WTC11 (cell line): ENCODE measurements at regions not wholly inside any gene's neighbourhood (a gene's known extent, or its start where the extent isn't known, plus 50 kb on each side); places are given as distances from the start of the nearest gene placed in this dataset.

Source experiments
- ATAC-seq: fragments of 200-7000 bp; cut with Tn5 transposase; 2 replicates; pipeline ENCODE4 v1.10.0; 2021; ENCODE audit warnings: mild to moderate bottlenecking, moderate library complexity
- CTCF ChIA-PET: fragments of 300-600 bp; sonication (Branson Sonifier 250); formaldehyde crosslinking; loops from one replicate; lab custom pipeline; 2021; ENCODE audit warnings: antibody characterized with exemption; lab: Charles Lee
- POLR2A ChIA-PET: fragments of 350-600 bp; sonication (Branson Sonifier 250); formaldehyde crosslinking; loops from one replicate; lab custom pipeline; 2021; ENCODE audit warnings: antibody characterized with exemption; lab: Charles Lee
- DNase-seq: peaks from one replicate; pipeline ENCODE4 v3.0.0; 2021; ENCODE audit warnings: low spot score
- H3K27ac Mint-ChIP-seq: 2 replicates; pipeline ENCODE4 v1.8.0; 2021; ENCODE audit warnings: mixed read lengths
- H3K27me3 Mint-ChIP-seq: 2 replicates; pipeline ENCODE4 v1.8.0; 2021; ENCODE audit warnings: low read depth, mild to moderate bottlenecking, moderate library complexity, mixed read lengths
- H3K36me3 Mint-ChIP-seq: 2 replicates; pipeline ENCODE4 v1.8.0; 2021; ENCODE audit warnings: mixed read lengths
- H3K4me1 Mint-ChIP-seq: 2 replicates; pipeline ENCODE4 v1.8.0; 2022; ENCODE audit warnings: mixed read lengths
- H3K4me3 Mint-ChIP-seq: 2 replicates; pipeline ENCODE4 v1.8.0; 2021; ENCODE audit warnings: mild to moderate bottlenecking, moderate library complexity, mixed read lengths
- H3K9me3 Mint-ChIP-seq: 2 replicates; pipeline ENCODE4 v1.8.0; 2021; ENCODE audit warnings: mixed read lengths
- AR ChIP-seq: fragments of 250-450 bp; sonication (Bioruptor Pico); IDR thresholded peaks from 2 replicates; pipeline ENCODE4 v1.9.0; 2021; ENCODE audit warnings: mild to moderate bottlenecking
- E2F4 ChIP-seq: sonication (generic); formaldehyde crosslinking; IDR thresholded peaks from 2 replicates; pipeline ENCODE4 v1.8.1; 2022; ENCODE audit warnings: low read depth, mild to moderate bottlenecking, moderate library complexity, missing genetic modification reagents, borderline replicate concordance
- ETV6 ChIP-seq: sonication (generic); formaldehyde crosslinking; IDR thresholded peaks from 2 replicates; pipeline ENCODE4 v1.8.1; 2022; ENCODE audit warnings: mild to moderate bottlenecking, missing genetic modification reagents
- FOXK1 ChIP-seq: sonication (generic); formaldehyde crosslinking; IDR thresholded peaks from 2 replicates; pipeline ENCODE4 v1.8.0; 2022; ENCODE audit warnings: mild to moderate bottlenecking, moderate library complexity, missing genetic modification reagents
- IRF1 ChIP-seq: sonication (generic); formaldehyde crosslinking; IDR thresholded peaks from 2 replicates; pipeline ENCODE4 v1.8.0; 2023; ENCODE audit warnings: missing genetic modification reagents
- MXD4 ChIP-seq: fragments of 250-450 bp; sonication (Bioruptor Pico); IDR thresholded peaks from 2 replicates; pipeline ENCODE4 v1.8.0; 2021; ENCODE audit warnings: mild to moderate bottlenecking, moderate library complexity, borderline replicate concordance
- NFATC4 ChIP-seq: fragments of 250-450 bp; sonication (Bioruptor Pico); IDR thresholded peaks from 2 replicates; pipeline ENCODE4 v1.9.0; 2021; ENCODE audit warnings: mild to moderate bottlenecking
- NR3C1 ChIP-seq: sonication (generic); formaldehyde crosslinking; conservative IDR thresholded peaks from 2 replicates; pipeline ENCODE4 v1.8.1; 2023; ENCODE audit warnings: low read depth, mild to moderate bottlenecking, missing genetic modification reagents
- SMAD4 ChIP-seq: sonication (generic); formaldehyde crosslinking; IDR thresholded peaks from 2 replicates; pipeline ENCODE4 v1.8.0; 2022; ENCODE audit warnings: mild to moderate bottlenecking, missing genetic modification reagents
- TCF7 ChIP-seq: sonication (generic); formaldehyde crosslinking; IDR thresholded peaks from 2 replicates; pipeline ENCODE4 v1.8.0; 2022; ENCODE audit warnings: mild to moderate bottlenecking, low read depth, missing genetic modification reagents, moderate library complexity
- ZBTB21 ChIP-seq: sonication (generic); formaldehyde crosslinking; IDR thresholded peaks from 2 replicates; pipeline ENCODE4 v1.8.1; 2023; ENCODE audit warnings: mild to moderate bottlenecking, missing genetic modification reagents, borderline replicate concordance
- ZBTB43 ChIP-seq: sonication (generic); formaldehyde crosslinking; IDR thresholded peaks from 2 replicates; pipeline ENCODE4 v1.8.1; 2023; ENCODE audit warnings: mild to moderate bottlenecking, missing genetic modification reagents
- ZMAT4 ChIP-seq: fragments of 250-450 bp; sonication (Bioruptor Pico); IDR thresholded peaks from 2 replicates; pipeline ENCODE4 v1.9.0; 2021; ENCODE audit warnings: mild to moderate bottlenecking
- ZNF138 ChIP-seq: sonication (generic); formaldehyde crosslinking; conservative IDR thresholded peaks from 2 replicates; pipeline ENCODE4 v1.8.1; 2022; ENCODE audit warnings: mild to moderate bottlenecking, moderate library complexity, missing genetic modification reagents
- ZNF281 ChIP-seq: sonication (generic); formaldehyde crosslinking; IDR thresholded peaks from 2 replicates; pipeline ENCODE4 v1.8.0; 2023; ENCODE audit warnings: mild to moderate bottlenecking, missing genetic modification reagents
- ZNF532 ChIP-seq: fragments of 250-450 bp; sonication (Bioruptor Pico); IDR thresholded peaks from 2 replicates; pipeline ENCODE4 v1.9.0; 2021; ENCODE audit warnings: mild to moderate bottlenecking, borderline replicate concordance

GRCh38 chr12:103114296-103115055 lies 157.0 kb downstream of the ASCL1 start:
- Mint-ChIP-seq H3K27ac (no peak overlapping the region), H3K4me1 (no peaks in the 10 kb centered on the region), H3K36me3 (no peaks in the 10 kb centered on the region), H3K9me3 (no peaks in the 10 kb centered on the region), H3K27me3 (no peaks in the 10 kb centered on the region), H3K4me3 (no peak overlapping the region)
- no peak for DNase-seq
- ChIA-PET POLR2A (no interaction called here), CTCF (no interaction called here)
- no peak for ATAC-seq
- no peak for TF ChIP-seq ZMAT4 (CRISPR knock-in tag)
- no peak for TF ChIP-seq NR3C1 (CRISPR knock-in tag)
- no peak for TF ChIP-seq ZNF532 (CRISPR knock-in tag)
- TF ChIP-seq FOXK1 (CRISPR knock-in tag) = no peak
- TF ChIP-seq ZNF281 (CRISPR knock-in tag) = no peak
- TF ChIP-seq AR (CRISPR knock-in tag) = no peak
- TF ChIP-seq IRF1 = no peak
- no peak for TF ChIP-seq NFATC4 (CRISPR knock-in tag)
- TF ChIP-seq SMAD4 = no peak

GRCh38 chr12:103128862-103129501 lies 171.5 kb downstream of the ASCL1 start:
- H3K27me3 Mint-ChIP-seq = no peaks in the 10 kb centered on the region
- POLR2A ChIA-PET = no interaction called here
- no peak overlapping the region for H3K27ac Mint-ChIP-seq
- ATAC-seq (no peak), DNase-seq (no peak)
- no peak overlapping the region for H3K4me3 Mint-ChIP-seq
- peaks cover 13% of the 10 kb centered on the region for H3K9me3 Mint-ChIP-seq
- H3K4me1 Mint-ChIP-seq = no peaks in the 10 kb centered on the region
- H3K36me3 Mint-ChIP-seq = no peaks in the 10 kb centered on the region
- CTCF ChIA-PET = no interaction called here
- TF ChIP-seq ZBTB43 (CRISPR knock-in tag) (no peak), TCF7 (no peak), AR (CRISPR knock-in tag) (no peak), ETV6 (CRISPR knock-in tag) (no peak), NFATC4 (CRISPR knock-in tag) (no peak), ZBTB21 (CRISPR knock-in tag) (no peak), E2F4 (CRISPR knock-in tag) (no peak), MXD4 (no peak), ZNF138 (no peak)
